H9 (cell line): ENCODE measurements at regions not wholly inside any gene's neighbourhood (a gene's known extent, or its start where the extent isn't known, plus 50 kb on each side); places are given as distances from the start of the nearest gene placed in this dataset.
"Not testable (repeated sequence)": the region's sequence is repeated elsewhere in the genome, so short reads cannot be mapped to it uniquely, and the experiment has no call there.

Source experiments
- DNase-seq: peaks from one replicate; pipeline ENCODE4 v3.0.0-alpha.2; 2017
- H2AFZ ChIP-seq: one replicate; pipeline ENCODE4 v1.6.1; 2013; ENCODE audit warnings: mild to moderate bottlenecking, low read length, control low read depth, moderate library complexity
- H2AK5ac ChIP-seq: 2 replicates; pipeline ENCODE4 v1.6.1; 2013; ENCODE audit warnings: low read length, control low read depth, mixed read lengths; ENCODE audit not compliant: insufficient read length
- H2BK120ac ChIP-seq: one replicate; pipeline ENCODE4 v1.6.1; 2013; ENCODE audit warnings: low read depth, mild to moderate bottlenecking, low read length, control low read depth, inconsistent platforms; ENCODE audit not compliant: poor library complexity, severe bottlenecking
- H2BK12ac ChIP-seq: 2 replicates; pipeline ENCODE4 v1.6.1; 2013; ENCODE audit warnings: low read length, control low read depth, mixed read lengths, low read depth; ENCODE audit not compliant: insufficient read length
- H2BK15ac ChIP-seq: 2 replicates; pipeline ENCODE4 v1.6.1; 2013; ENCODE audit warnings: low read depth, low read length, control low read depth
- H2BK20ac ChIP-seq: one replicate; pipeline ENCODE4 v1.6.1; 2013; ENCODE audit warnings: low read depth, mild to moderate bottlenecking, low read length, control low read depth, inconsistent platforms; ENCODE audit not compliant: poor library complexity, severe bottlenecking
- H2BK5ac ChIP-seq: 2 replicates; pipeline ENCODE4 v1.6.1; 2013; ENCODE audit warnings: low read length, control low read depth, mixed read lengths; ENCODE audit not compliant: insufficient read length
- H3K14ac ChIP-seq: 2 replicates; pipeline ENCODE4 v1.6.1; 2013; ENCODE audit warnings: low read length, control low read depth; ENCODE audit not compliant: insufficient read depth
- H3K18ac ChIP-seq: 2 replicates; pipeline ENCODE4 v1.6.1; 2013; ENCODE audit warnings: low read depth, mild to moderate bottlenecking, mixed read lengths, low read length, control low read depth; ENCODE audit not compliant: insufficient read length
- H3K23ac ChIP-seq: 2 replicates; pipeline ENCODE4 v1.6.1; 2013; ENCODE audit warnings: low read length, control low read depth, mixed read lengths, low read depth; ENCODE audit not compliant: insufficient read length
- H3K23me2 ChIP-seq: 2 replicates; pipeline ENCODE4 v1.6.1; 2013; ENCODE audit warnings: low read depth, mild to moderate bottlenecking, mixed read lengths, low read length, control low read depth; ENCODE audit not compliant: insufficient read length, poor library complexity, severe bottlenecking
- H3K27ac ChIP-seq: 2 replicates; pipeline ENCODE4 v1.5.1; 2013; ENCODE audit warnings: low read length, control low read depth, mixed read lengths, low read depth; ENCODE audit not compliant: insufficient read length
- H3K27me3 ChIP-seq: 2 replicates; pipeline ENCODE4 v1.6.1; 2013; ENCODE audit warnings: low read length, control low read depth, inconsistent platforms; ENCODE audit not compliant: insufficient read depth
- H3K4ac ChIP-seq: 2 replicates; pipeline ENCODE4 v1.6.1; 2013; ENCODE audit warnings: low read depth, mild to moderate bottlenecking, control low read depth, inconsistent platforms, low read length, moderate library complexity
- H3K4me1 ChIP-seq: 2 replicates; pipeline ENCODE4 v1.6.1; 2013; ENCODE audit warnings: low read length, control low read depth, inconsistent platforms; ENCODE audit not compliant: insufficient read depth
- H3K4me2 ChIP-seq: 2 replicates; pipeline ENCODE4 v1.6.1; 2013; ENCODE audit warnings: low read length, control low read depth, mixed read lengths; ENCODE audit not compliant: insufficient read length, insufficient read depth
- H3K56ac ChIP-seq: 2 replicates; pipeline ENCODE4 v1.6.1; 2013; ENCODE audit warnings: low read depth, mild to moderate bottlenecking, mixed read lengths, low read length, control low read depth; ENCODE audit not compliant: insufficient read length
- H3K79me1 ChIP-seq: 2 replicates; pipeline ENCODE4 v1.6.1; 2013; ENCODE audit warnings: low read depth, mild to moderate bottlenecking, moderate library complexity, low read length, control low read depth, inconsistent platforms; ENCODE audit not compliant: insufficient read depth, poor library complexity, severe bottlenecking
- H3K79me2 ChIP-seq: 2 replicates; pipeline ENCODE4 v1.6.1; 2013; ENCODE audit warnings: low read length, control low read depth, inconsistent platforms; ENCODE audit not compliant: insufficient read depth
- H3K9ac ChIP-seq: 2 replicates; pipeline ENCODE4 v1.6.1; 2013; ENCODE audit warnings: low read length, control low read depth, mixed read lengths; ENCODE audit not compliant: insufficient read length; ENCODE audit errors: extremely low read depth
- H3K9me3 ChIP-seq: one replicate; pipeline ENCODE4 v1.6.1; 2013; ENCODE audit warnings: low read depth, low read length, inconsistent platforms; ENCODE audit not compliant: control insufficient read depth
- H3T11ph ChIP-seq: one replicate; pipeline ENCODE4 v1.6.1; 2013; ENCODE audit warnings: mild to moderate bottlenecking, low read length, control low read depth, inconsistent platforms
- H4K20me1 ChIP-seq: one replicate; pipeline ENCODE4 v1.6.1; 2013; ENCODE audit not compliant: control insufficient read depth, insufficient read length, insufficient read depth
- H4K5ac ChIP-seq: 2 replicates; pipeline ENCODE4 v1.6.1; 2013; ENCODE audit warnings: low read depth, mild to moderate bottlenecking, mixed read lengths, low read length, control low read depth; ENCODE audit not compliant: insufficient read length
- H4K8ac ChIP-seq: replicated peaks from 2 replicates; pipeline ENCODE4 v1.6.1; 2013; ENCODE audit warnings: low read length, control low read depth, mixed read lengths, low read depth; ENCODE audit not compliant: insufficient read length
- H4K91ac ChIP-seq: 2 replicates; pipeline ENCODE4 v1.6.1; 2013; ENCODE audit warnings: low read depth, mild to moderate bottlenecking, moderate library complexity, mixed read lengths, low read length, control low read depth; ENCODE audit not compliant: insufficient read length
- H3K27ac Mint-ChIP-seq, 3 experiments: 2 replicates in 2 of 3; 3 replicates in 1 of 3; pipeline ENCODE4 v1.8.0; 2020 to 2021; ENCODE audit warnings: mixed read lengths in 3 of 3, mild to moderate bottlenecking in 1 of 3, moderate library complexity in 1 of 3
- H3K27me3 Mint-ChIP-seq: 2 replicates; pipeline ENCODE4 v1.8.0; 2021; ENCODE audit warnings: low read depth, mild to moderate bottlenecking, moderate library complexity, mixed read lengths
- H3K36me3 Mint-ChIP-seq, 3 experiments: 2 replicates in 2 of 3; 3 replicates in 1 of 3; pipeline ENCODE4 v1.8.0; 2020 to 2021; ENCODE audit warnings: low read depth in 3 of 3, mixed read lengths in 3 of 3; ENCODE audit not compliant: insufficient read depth in 1 of 3
- H3K4me1 Mint-ChIP-seq, 2 experiments: 2 replicates each; pipeline ENCODE4 v1.8.0; 2020; ENCODE audit warnings: mixed read lengths in 2 of 2
- H3K4me3 Mint-ChIP-seq, 2 experiments: 2 replicates in 1 of 2; 3 replicates in 1 of 2; pipeline ENCODE4 v1.8.0; 2020 to 2021; ENCODE audit warnings: mild to moderate bottlenecking in 2 of 2, mixed read lengths in 2 of 2, moderate library complexity in 1 of 2
- H3K9me3 Mint-ChIP-seq, 2 experiments: 2 replicates in 1 of 2; 3 replicates in 1 of 2; pipeline ENCODE4 v1.8.0; 2020; ENCODE audit warnings: mild to moderate bottlenecking in 2 of 2, mixed read lengths in 2 of 2, moderate library complexity in 1 of 2
- CTCF ChIP-seq: fragments of 200-600 bp; sonication (generic); conservative IDR thresholded peaks from 3 replicates; pipeline ENCODE4 v1.8.0; 2021; ENCODE audit warnings: antibody characterized with exemption, mild to moderate bottlenecking
- WGBS: extraction: QIAGEN DNeasy Blood & Tissue Kit; methylation state at CpG from one replicate; pipeline ENCODE4 v1.1.7; 2013; ENCODE audit warnings: missing lambda C conversion rate, low lambda C conversion rate, mixed read lengths; ENCODE audit not compliant: insufficient read length; ENCODE audit errors: extremely low coverage; 5-methylcytosine and 5-hydroxymethylcytosine counted together

- WGBS = no CpG with 5 or more reads among the region's 5 CpGs
- no peak overlapping the region for H3K4me3 Mint-ChIP-seq
- DNase-seq = no peak
These were observed 323.9 kb upstream of the RORB start for GRCh38 chr9:74173284-74173683.

GRCh38 chr9:74197771-74198170, 299.4 kb upstream of the RORB start:
- not testable (repeated sequence) for H4K20me1 ChIP-seq, H3K79me1 ChIP-seq, H2AFZ ChIP-seq, H4K5ac ChIP-seq, H3K9me3 ChIP-seq, H4K91ac ChIP-seq, H3K56ac ChIP-seq, H3K27me3 ChIP-seq, H2BK5ac ChIP-seq, H3K4me3 Mint-ChIP-seq, H3K23ac ChIP-seq, H3K9ac ChIP-seq, H3K23me2 ChIP-seq, H2BK15ac ChIP-seq, H3K4me2 ChIP-seq, H3K4me1 ChIP-seq, H3K4ac ChIP-seq, H3K27ac Mint-ChIP-seq, H3K14ac ChIP-seq, H3K27me3 Mint-ChIP-seq, H2BK12ac ChIP-seq, H2BK20ac ChIP-seq, H3K18ac ChIP-seq, H2BK120ac ChIP-seq, H3K79me2 ChIP-seq, H3K27ac ChIP-seq, H2AK5ac ChIP-seq, H3T11ph ChIP-seq, H4K8ac ChIP-seq, DNase-seq
- Mint-ChIP-seq H3K36me3 (peaks cover 3 to 19% (median 9%) of the 10 kb centered on the region in 3 experiments; a peak in 5 of 7 replicates), H3K4me1 (peaks cover 16% of the 10 kb centered on the region in 2 experiments), H3K9me3 (peaks cover 19 to 21% of the 10 kb centered on the region in 2 experiments)
- WGBS = no CpG with 5 or more reads among the region's 24 CpGs

More at GRCh38 chr9:74173284-74173683, 323.9 kb upstream of the RORB start:
- Histone ChIP-seq H3K27ac (no peak overlapping the region), H3K23me2 (no peaks in the 10 kb centered on the region), H3K14ac (no peak overlapping the region), H3K56ac (no peak overlapping the region), H3K9ac (no peak overlapping the region), H3K27me3 (no peaks in the 10 kb centered on the region), H2BK120ac (no peak overlapping the region), H3K4me1 (no peaks in the 10 kb centered on the region), H4K8ac (no peak overlapping the region), H2AK5ac (no peak overlapping the region), H3K18ac (no peak overlapping the region), H2BK15ac (no peak overlapping the region), H2BK20ac (no peak overlapping the region), H3K4me2 (no peak overlapping the region), H4K91ac (no peak overlapping the region), H3K79me2 (no peaks in the 10 kb centered on the region), H3K79me1 (no peaks in the 10 kb centered on the region), H2AFZ (no peak overlapping the region), H3K9me3 (no peaks in the 10 kb centered on the region), H3T11ph (no peak overlapping the region), H4K20me1 (no peaks in the 10 kb centered on the region), H4K5ac (no peak overlapping the region), H2BK12ac (no peak overlapping the region), H3K4ac (no peak overlapping the region), H3K23ac (no peak overlapping the region), H2BK5ac (no peak overlapping the region)
- no peaks in the 10 kb centered on the region; a peak in 1 of 4 replicates for H3K4me1 Mint-ChIP-seq
- H3K9me3 Mint-ChIP-seq = no peaks in the 10 kb centered on the region; a peak in 2 of 5 replicates
- H3K36me3 Mint-ChIP-seq = no peaks in the 10 kb centered on the region; a peak in 1 of 7 replicates
- TF ChIP-seq CTCF = no peak
- no peaks in the 10 kb centered on the region for H3K27me3 Mint-ChIP-seq
- no peak overlapping the region for H3K27ac Mint-ChIP-seq
